IPS DF 4.7 (cell line): ENCODE measurements at regions not wholly inside any gene's neighbourhood (a gene's known extent, or its start where the extent isn't known, plus 50 kb on each side); places are given as distances from the start of the nearest gene placed in this dataset.
"Not testable (repeated sequence)": the region's sequence is repeated elsewhere in the genome, so short reads cannot be mapped to it uniquely, and the experiment has no call there.

Experiments
- DNase-seq: peaks from one replicate; pipeline ENCODE4 v3.0.0-alpha.2; 2013; ENCODE audit warnings: low spot score; ENCODE audit errors: extremely low read depth

GRCh38 chr17:53635444-53635843 is 187.3 kb upstream of the KIF2B start:
- DNase-seq = no peak

GRCh38 chr17:53633856-53634255 is 188.9 kb upstream of the KIF2B start:
- DNase-seq = no peak

DNA sequence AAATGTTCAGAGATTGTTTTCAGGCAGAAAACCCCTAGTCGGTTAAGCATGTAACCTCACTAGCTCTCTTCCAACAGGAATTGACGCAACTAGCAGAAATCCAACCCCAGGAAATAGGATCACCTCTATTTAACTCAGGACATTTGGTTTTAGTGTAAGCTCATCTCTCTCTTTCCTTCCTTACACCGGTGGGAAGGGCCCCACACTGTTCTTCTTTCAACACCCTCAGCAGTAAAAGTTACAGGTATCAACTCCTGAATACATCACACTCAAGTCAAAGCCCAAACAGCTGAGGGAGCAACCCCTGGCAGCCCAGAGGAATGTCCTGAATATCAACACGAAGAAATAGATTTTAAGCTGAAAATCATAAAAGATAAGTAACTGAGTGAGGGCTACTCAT is 191.2 kb upstream of the KIF2B start:
- DNase-seq = no peak

DNA sequence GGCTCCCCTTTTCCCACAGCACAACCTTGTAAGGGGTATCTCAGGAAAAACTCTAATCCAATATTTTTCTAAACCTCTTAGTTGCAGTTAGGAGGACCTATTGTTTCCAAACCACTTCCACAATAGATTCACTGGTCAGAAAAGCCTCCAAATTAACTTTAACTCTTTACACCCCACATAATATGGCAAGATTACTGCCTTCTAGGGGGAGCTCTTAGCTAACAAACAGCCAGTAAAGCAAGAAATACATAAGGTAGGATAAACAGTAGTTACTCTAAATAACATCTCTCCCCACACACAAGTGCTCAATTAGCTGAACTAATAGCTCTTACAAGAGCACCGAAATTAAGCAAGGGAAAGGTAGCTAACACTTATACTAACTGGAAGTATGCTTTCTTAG is 192.1 kb upstream of the KIF2B start:
- DNase-seq = no peak

DNA sequence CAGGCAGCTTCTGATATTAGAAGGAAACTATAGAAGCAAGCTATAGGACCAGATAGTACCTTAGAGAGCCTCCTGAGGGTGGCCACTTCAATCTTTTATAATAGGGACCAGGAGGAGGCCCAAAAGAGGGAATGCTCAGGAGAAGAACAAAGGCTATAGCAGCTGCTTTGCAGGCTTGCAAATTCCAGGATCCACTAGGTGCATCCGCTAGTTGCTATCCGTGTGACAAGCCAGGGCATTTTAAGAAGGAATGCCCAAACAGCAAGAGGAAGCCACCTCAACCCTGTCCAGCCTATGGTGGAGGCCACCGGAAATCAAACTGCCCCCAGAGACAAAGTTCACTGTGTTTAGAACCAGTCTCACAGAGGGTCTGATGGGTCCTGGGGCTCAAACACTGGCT is 192.6 kb upstream of the KIF2B start:
- no peak for DNase-seq

DNA sequence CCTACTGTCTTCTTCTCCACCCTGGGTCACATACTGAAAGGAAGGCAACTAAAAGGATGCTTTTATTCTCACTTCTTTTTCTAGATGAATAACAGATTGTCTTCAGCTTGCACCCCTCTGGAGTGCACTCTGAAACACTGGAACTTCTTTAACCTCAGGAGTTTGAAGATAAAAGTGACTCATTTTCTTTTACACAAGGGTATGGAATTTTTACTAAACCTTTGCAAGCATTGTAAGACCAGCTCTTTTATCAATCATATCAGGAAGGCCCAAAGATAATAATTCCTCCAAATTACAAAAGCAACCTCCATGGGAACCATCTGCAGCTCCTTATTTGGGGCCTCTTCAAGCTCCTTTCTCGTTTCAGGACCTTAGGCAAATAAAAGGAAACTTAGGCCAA is 193.5 kb upstream of the KIF2B start:
- DNase-seq = no peak

GRCh38 chr17:53628011-53628410 is 194.7 kb upstream of the KIF2B start:
- no peak for DNase-seq

GRCh38 chr17:53627511-53627910 is 195.2 kb upstream of the KIF2B start:
- no peak for DNase-seq

- DNase-seq = no peak
Observed at GRCh38 chr17:53626286-53626685, 196.4 kb upstream of the KIF2B start.

- DNase-seq = no peak
Observed at GRCh38 chr17:53619025-53619424, 203.7 kb upstream of the KIF2B start.

DNA sequence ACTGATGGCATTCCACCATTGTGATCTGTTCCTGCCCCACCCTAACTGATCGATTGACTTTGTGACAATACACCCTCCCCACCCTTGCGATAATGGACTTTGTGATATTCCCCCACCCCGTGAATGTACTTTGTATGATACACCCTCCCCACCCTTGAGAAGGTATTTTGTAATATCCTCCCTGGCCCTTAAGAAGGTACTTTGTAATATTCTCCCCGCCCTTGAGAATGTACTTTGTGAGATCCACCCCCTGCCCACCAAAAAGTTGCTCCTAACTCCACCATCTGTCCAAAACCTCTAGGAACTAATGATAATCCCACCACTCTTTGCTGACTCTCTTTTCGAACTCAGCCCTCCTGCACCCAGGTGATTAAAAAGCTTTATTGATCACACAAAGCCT is 214.5 kb upstream of the KIF2B start:
- DNase-seq = not testable (repeated sequence)

- DNase-seq = peak; percentile 72
Observed at GRCh38 chr17:53607475-53607874, 215.3 kb upstream of the KIF2B start.

GRCh38 chr17:53588317-53588716 is 234.4 kb upstream of the KIF2B start:
- no peak for DNase-seq

- DNase-seq = no peak
Observed at GRCh38 chr17:53574038-53574437, 248.7 kb upstream of the KIF2B start.

- no peak for DNase-seq
Observed at GRCh38 chr17:53571342-53571741, 251.4 kb upstream of the KIF2B start.

DNA sequence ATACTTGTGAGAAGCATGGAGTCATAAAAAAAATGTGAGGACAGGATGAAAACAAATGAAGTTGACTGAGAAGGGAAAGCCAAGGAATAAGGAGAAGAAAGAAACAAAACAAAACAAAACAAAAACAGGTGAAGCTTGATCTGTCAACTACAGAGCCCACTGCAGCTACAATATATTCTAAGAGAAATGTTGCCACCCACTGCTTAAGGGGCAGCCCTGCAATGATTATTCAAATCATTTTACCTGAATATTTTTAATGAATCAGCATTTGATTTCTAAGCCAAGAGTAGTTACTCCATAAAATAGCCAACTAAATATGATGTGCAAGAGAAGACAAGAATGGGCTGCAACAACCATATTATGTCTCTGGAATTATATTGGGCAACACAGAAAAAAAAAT is 252.0 kb upstream of the KIF2B start:
- no peak for DNase-seq

DNA sequence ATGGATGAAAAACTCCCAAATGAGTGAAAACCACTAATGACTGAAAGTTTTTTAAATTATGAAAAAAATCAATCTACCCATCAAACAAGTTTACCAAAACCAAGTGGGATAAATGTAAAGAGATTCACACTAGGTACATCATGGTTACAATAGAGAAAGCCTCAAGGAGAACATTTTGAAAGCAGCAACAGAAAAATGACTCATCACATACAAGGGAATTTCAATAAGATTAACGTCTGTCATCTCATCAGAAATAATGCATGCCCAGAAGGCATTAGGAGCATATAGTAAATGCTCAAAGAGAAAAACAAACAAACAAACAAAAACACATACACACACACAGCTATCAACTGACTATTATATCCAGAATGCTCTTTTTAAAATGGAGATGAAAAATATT is 261.8 kb upstream of the KIF2B start:
- no peak for DNase-seq

GRCh38 chr17:53548252-53548651 is 274.5 kb upstream of the KIF2B start:
- DNase-seq = no peak

DNA sequence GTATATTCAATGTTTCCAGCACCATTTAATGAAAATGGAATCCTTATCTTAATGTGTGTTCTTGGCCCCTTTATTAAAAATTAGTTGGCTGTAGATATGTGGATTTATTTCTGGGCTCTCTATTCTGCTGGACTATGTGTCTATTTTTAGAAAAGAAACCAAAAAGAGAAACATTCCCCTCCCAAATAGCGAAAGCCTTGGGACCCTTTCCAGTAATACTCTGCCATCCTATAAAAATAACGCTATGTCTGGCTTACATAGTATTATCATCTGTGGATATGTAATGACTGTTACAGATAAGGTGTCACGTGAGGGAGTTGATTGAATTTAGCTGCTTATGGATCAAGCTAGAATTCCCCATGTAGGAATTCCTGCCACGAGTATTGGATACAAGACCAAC is 279.3 kb upstream of the KIF2B start:
- DNase-seq = no peak

DNA sequence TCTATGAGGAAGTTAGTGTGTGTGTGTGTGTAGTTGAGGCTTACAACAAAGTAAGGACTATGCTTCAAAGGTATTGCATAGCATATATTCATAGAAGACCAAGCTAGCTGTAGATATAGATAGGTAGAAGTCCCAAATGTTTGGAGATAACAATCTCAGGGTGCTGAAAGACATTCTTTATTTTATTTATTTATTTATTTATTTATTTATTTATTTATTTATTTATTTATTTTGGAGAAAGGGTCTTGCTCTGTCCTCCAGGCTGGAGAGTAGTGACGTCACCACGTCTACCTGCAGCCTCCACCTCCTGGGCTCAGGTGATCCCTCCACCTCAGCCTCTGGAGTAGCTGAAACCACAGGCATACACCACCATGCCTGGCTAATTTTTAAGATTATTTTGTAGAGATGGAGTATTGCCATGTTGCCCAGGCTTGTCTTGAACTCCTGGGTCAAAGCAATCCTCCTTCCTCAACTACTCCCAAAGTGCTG is 284.6 kb upstream of the KIF2B start:
- no peak for DNase-seq

DNA sequence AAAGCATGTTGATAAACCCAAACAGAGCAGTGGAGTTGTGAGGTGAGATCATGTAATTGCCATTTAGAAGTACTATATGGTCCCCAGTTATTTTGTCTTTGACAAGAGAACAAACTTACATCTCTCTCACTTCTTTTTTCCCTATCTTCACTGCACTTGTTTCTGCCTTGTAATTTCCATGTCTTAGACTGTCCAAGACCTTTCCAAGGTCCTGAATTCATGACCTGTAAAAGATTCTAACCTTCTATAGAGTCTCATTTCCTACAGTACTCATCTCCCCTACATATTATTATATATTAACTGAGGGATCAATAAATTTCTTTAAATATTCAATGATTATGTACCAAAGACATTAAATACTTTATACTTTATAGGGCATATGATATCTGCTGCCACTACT is 295.3 kb upstream of the KIF2B start:
- no peak for DNase-seq

- no peak for DNase-seq
Observed at GRCh38 chr17:53525590-53525989, 297.1 kb upstream of the KIF2B start.

GRCh38 chr17:53516636-53517035 is 306.1 kb upstream of the KIF2B start:
- DNase-seq = no peak

DNA sequence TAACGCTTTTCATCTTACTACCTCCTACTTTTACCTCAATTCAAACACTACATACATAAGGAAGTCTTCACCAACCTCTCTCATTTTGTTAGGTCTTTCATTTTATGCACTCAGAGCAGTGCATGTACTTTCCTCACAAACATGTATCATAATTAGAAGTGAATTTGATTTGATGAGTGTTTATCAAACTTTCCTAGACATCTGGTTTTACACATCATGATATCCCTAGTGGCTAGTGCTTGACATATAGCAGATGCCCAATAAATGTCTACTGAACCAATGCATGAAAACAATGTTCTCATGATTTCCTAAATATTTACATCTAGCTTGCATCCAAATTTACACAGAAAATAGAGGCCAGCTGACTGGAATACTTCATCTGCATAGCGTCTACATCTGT is 323.4 kb upstream of the KIF2B start:
- no peak for DNase-seq
